ENCODE measurements at regions not wholly inside any gene's neighbourhood (a gene's known extent, or its start where the extent isn't known, plus 50 kb on each side); places are given as distances from the start of the nearest gene placed in this dataset.

- no peak for DNase-seq (ENCODE audit: low spot score)
- H3K4me3 Mint-ChIP-seq (ENCODE audit: unreplicated experiment): no peak overlapping the region
Observed at GRCh38 chr5:39478863-39479262, 54.1 kb upstream of the DAB2 start.

GRCh38 chr5:39476843-39477220 lies 52.1 kb upstream of the DAB2 start:
- Mint-ChIP-seq H3K36me3 (ENCODE audit: low read depth) (no peaks in the 10 kb centered on the region), H3K27ac (ENCODE audit: unreplicated experiment) (peak overlapping the region; percentile 94), H3K9me3 (ENCODE audit: low read depth) (no peaks in the 10 kb centered on the region), H3K27me3 (ENCODE audit: low read depth) (no peaks in the 10 kb centered on the region), H3K4me1 (ENCODE audit: low read depth) (peaks cover 67% of the 10 kb centered on the region), H3K4me3 (ENCODE audit: unreplicated experiment) (no peak overlapping the region)
- no peak for DNase-seq (ENCODE audit: low spot score)
- no peak for TF ChIP-seq CTCF (IDR thresholded peaks at IDR 0.05)

More at GRCh38 chr5:39478863-39479262, 54.1 kb upstream of the DAB2 start:
- no peak overlapping the region for H3K27ac Mint-ChIP-seq (ENCODE audit: unreplicated experiment)
- H3K4me1 Mint-ChIP-seq (ENCODE audit: low read depth): peaks cover 50% of the 10 kb centered on the region
- TF ChIP-seq CTCF (IDR thresholded peaks at IDR 0.05): no peak
- no peaks in the 10 kb centered on the region for H3K36me3 Mint-ChIP-seq (ENCODE audit: low read depth)
- H3K9me3 Mint-ChIP-seq (ENCODE audit: low read depth): no peaks in the 10 kb centered on the region
- no peaks in the 10 kb centered on the region for H3K27me3 Mint-ChIP-seq (ENCODE audit: low read depth)

GRCh38 chr5:39475881-39476842 lies 51.4 kb upstream of the DAB2 start:
- Mint-ChIP-seq H3K9me3 (ENCODE audit: low read depth) (no peaks in the 10 kb centered on the region), H3K36me3 (ENCODE audit: low read depth) (no peaks in the 10 kb centered on the region), H3K4me1 (ENCODE audit: low read depth) (peaks cover 68% of the 10 kb centered on the region), H3K27me3 (ENCODE audit: low read depth) (no peaks in the 10 kb centered on the region), H3K4me3 (ENCODE audit: unreplicated experiment) (no peak overlapping the region), H3K27ac (ENCODE audit: unreplicated experiment) (peak overlapping the region; percentile 94)
- TF ChIP-seq CTCF (IDR thresholded peaks at IDR 0.05): no peak
- DNase-seq (ENCODE audit: low spot score): no peak

- H3K4me1 Mint-ChIP-seq (ENCODE audit: low read depth): peaks cover 71% of the 10 kb centered on the region
- no peak for DNase-seq (ENCODE audit: low spot score)
- no peaks in the 10 kb centered on the region for H3K36me3 Mint-ChIP-seq (ENCODE audit: low read depth)
- no peaks in the 10 kb centered on the region for H3K27me3 Mint-ChIP-seq (ENCODE audit: low read depth)
- no peaks in the 10 kb centered on the region for H3K9me3 Mint-ChIP-seq (ENCODE audit: low read depth)
- TF ChIP-seq CTCF (IDR thresholded peaks at IDR 0.05): no peak
- peak overlapping the region; percentile 94 for H3K27ac Mint-ChIP-seq (ENCODE audit: unreplicated experiment)
- no peak overlapping the region for H3K4me3 Mint-ChIP-seq (ENCODE audit: unreplicated experiment)
Observed at GRCh38 chr5:39475159-39475571, 50.4 kb upstream of the DAB2 start.
